HL-60 (cell line): ENCODE measurements at regions not wholly inside any gene's neighbourhood (a gene's known extent, or its start where the extent isn't known, plus 50 kb on each side); places are given as distances from the start of the nearest gene placed in this dataset.

Experiments
- DNase-seq, 2 experiments: peaks; one replicate each; pipeline ENCODE4 v3.0.0-alpha.2; 2010 to 2020; ENCODE audit warnings: low read depth in 1 of 2, low spot score in 1 of 2
- H3K27ac ChIP-seq: fragments of 250-450 bp; sonication (Bioruptor Pico); replicated peaks from 2 replicates; pipeline ENCODE4 v1.5.1; 2020; ENCODE audit warnings: mild to moderate bottlenecking, moderate library complexity
- H3K27me3 ChIP-seq: fragments of 250-450 bp; sonication (Bioruptor Pico); 2 replicates; pipeline ENCODE4 v1.5.1; 2021; ENCODE audit warnings: mild to moderate bottlenecking, moderate library complexity; ENCODE audit not compliant: insufficient read depth, poor library complexity, severe bottlenecking
- H3K4me3 ChIP-seq: replicated peaks from 2 replicates; pipeline ENCODE4 v1.5.1; 2011; ENCODE audit warnings: mild to moderate bottlenecking, control low read depth, low read length; ENCODE audit not compliant: insufficient read depth
- GABPA ChIP-seq: IDR thresholded peaks from 2 replicates; pipeline ENCODE4 v1.6.1; 2012; ENCODE audit warnings: low read depth
- POLR2AphosphoS5 ChIP-seq: IDR thresholded peaks from 2 replicates; pipeline ENCODE4 v1.6.1; 2012; ENCODE audit warnings: low read depth
- SPI1 ChIP-seq: IDR thresholded peaks from 2 replicates; pipeline ENCODE4 v1.6.1; 2012; ENCODE audit warnings: low read depth, mild to moderate bottlenecking, borderline replicate concordance
- TF ChIP-seq, protein P1 (sequence below): IDR thresholded peaks from 2 replicates; pipeline ENCODE4 v1.6.1; 2012; ENCODE audit warnings: low read depth; ENCODE audit not compliant: insufficient replicate concordance
- TF ChIP-seq, protein P2 (sequence below): IDR thresholded peaks from one replicate; pipeline ENCODE4 v1.5.1; 2011; ENCODE audit warnings: low read length, control low read depth, inconsistent platforms; ENCODE audit not compliant: insufficient read depth

DNA sequence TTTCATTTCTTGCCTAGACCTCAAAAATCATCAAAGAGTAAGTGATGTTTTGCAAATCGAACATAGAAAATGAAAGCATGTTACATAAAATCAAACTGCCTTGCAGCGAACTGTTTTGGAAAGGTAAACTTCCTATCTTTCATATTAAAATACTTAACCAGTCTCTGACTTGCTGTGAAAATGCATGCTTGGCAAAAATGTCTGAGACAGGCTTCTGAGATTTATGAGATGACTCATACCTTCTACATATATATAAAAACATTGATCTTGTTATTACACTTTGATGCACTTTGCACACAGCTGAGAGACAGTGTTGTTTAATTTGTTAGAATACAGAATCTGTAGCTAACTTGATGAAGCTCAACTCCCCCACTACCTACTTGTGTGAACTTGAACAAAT lies 179.1 kb downstream of the KITLG start:
- TF ChIP-seq POLR2AphosphoS5: no peak
- no peak for TF ChIP-seq SPI1
- TF ChIP-seq GABPA: no peak
- TF ChIP-seq, protein P1, sequence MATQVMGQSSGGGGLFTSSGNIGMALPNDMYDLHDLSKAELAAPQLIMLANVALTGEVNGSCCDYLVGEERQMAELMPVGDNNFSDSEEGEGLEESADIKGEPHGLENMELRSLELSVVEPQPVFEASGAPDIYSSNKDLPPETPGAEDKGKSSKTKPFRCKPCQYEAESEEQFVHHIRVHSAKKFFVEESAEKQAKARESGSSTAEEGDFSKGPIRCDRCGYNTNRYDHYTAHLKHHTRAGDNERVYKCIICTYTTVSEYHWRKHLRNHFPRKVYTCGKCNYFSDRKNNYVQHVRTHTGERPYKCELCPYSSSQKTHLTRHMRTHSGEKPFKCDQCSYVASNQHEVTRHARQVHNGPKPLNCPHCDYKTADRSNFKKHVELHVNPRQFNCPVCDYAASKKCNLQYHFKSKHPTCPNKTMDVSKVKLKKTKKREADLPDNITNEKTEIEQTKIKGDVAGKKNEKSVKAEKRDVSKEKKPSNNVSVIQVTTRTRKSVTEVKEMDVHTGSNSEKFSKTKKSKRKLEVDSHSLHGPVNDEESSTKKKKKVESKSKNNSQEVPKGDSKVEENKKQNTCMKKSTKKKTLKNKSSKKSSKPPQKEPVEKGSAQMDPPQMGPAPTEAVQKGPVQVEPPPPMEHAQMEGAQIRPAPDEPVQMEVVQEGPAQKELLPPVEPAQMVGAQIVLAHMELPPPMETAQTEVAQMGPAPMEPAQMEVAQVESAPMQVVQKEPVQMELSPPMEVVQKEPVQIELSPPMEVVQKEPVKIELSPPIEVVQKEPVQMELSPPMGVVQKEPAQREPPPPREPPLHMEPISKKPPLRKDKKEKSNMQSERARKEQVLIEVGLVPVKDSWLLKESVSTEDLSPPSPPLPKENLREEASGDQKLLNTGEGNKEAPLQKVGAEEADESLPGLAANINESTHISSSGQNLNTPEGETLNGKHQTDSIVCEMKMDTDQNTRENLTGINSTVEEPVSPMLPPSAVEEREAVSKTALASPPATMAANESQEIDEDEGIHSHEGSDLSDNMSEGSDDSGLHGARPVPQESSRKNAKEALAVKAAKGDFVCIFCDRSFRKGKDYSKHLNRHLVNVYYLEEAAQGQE: no peak
- TF ChIP-seq, protein P2, sequence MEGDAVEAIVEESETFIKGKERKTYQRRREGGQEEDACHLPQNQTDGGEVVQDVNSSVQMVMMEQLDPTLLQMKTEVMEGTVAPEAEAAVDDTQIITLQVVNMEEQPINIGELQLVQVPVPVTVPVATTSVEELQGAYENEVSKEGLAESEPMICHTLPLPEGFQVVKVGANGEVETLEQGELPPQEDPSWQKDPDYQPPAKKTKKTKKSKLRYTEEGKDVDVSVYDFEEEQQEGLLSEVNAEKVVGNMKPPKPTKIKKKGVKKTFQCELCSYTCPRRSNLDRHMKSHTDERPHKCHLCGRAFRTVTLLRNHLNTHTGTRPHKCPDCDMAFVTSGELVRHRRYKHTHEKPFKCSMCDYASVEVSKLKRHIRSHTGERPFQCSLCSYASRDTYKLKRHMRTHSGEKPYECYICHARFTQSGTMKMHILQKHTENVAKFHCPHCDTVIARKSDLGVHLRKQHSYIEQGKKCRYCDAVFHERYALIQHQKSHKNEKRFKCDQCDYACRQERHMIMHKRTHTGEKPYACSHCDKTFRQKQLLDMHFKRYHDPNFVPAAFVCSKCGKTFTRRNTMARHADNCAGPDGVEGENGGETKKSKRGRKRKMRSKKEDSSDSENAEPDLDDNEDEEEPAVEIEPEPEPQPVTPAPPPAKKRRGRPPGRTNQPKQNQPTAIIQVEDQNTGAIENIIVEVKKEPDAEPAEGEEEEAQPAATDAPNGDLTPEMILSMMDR: no peak
- H3K27ac ChIP-seq: no peak overlapping the region; the same call in 1 of the 2 replicates
- H3K27me3 ChIP-seq: no peaks in the 10 kb centered on the region
- DNase-seq: no peak
- no peak overlapping the region for H3K4me3 ChIP-seq

DNA sequence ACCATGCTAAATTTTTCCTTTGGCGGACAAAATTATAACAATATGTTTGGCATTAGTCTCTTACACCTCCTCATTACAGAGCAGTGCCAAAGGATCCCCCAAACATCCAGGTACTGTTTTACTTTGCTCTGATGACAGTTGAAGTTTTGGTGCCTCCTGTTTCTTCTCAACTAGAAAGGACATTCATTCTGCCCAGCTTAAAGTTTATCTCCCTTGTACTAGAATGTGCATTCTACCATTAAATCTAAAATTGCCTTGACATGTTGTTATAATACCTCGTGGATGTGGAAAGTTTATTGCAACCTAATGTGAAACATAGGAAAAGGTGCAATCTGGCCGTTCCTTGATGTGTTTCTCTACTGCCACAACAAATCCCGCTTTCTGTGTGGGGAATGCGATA lies 173.4 kb downstream of the KITLG start:
- TF ChIP-seq GABPA: no peak
- TF ChIP-seq, protein P1: no peak
- no peak for TF ChIP-seq POLR2AphosphoS5
- TF ChIP-seq SPI1: no peak
- TF ChIP-seq, protein P2: no peak
- no peak for DNase-seq
- no peaks in the 10 kb centered on the region for H3K27me3 ChIP-seq
- no peak overlapping the region for H3K4me3 ChIP-seq
- H3K27ac ChIP-seq: no peak overlapping the region

DNA sequence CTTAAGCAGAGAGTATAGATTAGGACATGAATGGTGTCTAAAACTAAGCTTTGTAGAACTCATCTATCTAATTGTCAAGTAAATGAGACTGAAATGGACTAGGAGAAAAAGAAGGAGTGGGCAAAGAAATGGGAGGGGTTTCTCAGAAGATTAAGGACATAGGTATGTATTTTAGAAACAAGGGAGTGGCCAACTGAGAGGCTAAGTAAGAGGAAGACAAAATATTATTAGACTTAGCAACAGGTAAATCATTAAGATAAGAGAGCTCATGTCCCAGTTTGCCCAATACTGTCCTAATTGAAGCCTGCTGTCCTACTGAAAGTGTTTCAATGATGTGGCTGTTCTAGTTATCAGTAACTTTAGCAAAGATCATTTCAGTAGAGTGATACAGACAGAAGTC lies 171.4 kb downstream of the KITLG start:
- Histone ChIP-seq H3K27me3 (no peaks in the 10 kb centered on the region), H3K4me3 (no peak overlapping the region), H3K27ac (no peak overlapping the region)
- TF ChIP-seq, protein P1: no peak
- TF ChIP-seq, protein P2: no peak
- no peak for TF ChIP-seq POLR2AphosphoS5
- no peak for TF ChIP-seq SPI1
- no peak for TF ChIP-seq GABPA
- DNase-seq: no peak
